ENCODE measurements at regions not wholly inside any gene's neighbourhood (a gene's known extent, or its start where the extent isn't known, plus 50 kb on each side); places are given as distances from the start of the nearest gene placed in this dataset.

- DNase-seq (ENCODE audit: low spot score): no peak
Measured at GRCh38 chr18:66150650-66151049, 399.8 kb downstream of the CDH7 start.

- DNase-seq (ENCODE audit: low spot score): no peak
Measured at GRCh38 chr18:66143029-66143428, 392.2 kb downstream of the CDH7 start.

- DNase-seq (ENCODE audit: low spot score): no peak
Measured at GRCh38 chr18:66141716-66142115, 390.9 kb downstream of the CDH7 start.

- no peak for DNase-seq (ENCODE audit: low spot score)
Measured at GRCh38 chr18:66138642-66139041, 387.8 kb downstream of the CDH7 start.

- no peak for DNase-seq (ENCODE audit: low spot score)
Measured at GRCh38 chr18:66136039-66136438, 385.2 kb downstream of the CDH7 start.

- no peak for DNase-seq (ENCODE audit: low spot score)
Measured at GRCh38 chr18:66129248-66129647, 378.4 kb downstream of the CDH7 start.

- DNase-seq (ENCODE audit: low spot score): no peak
Measured at GRCh38 chr18:66126266-66126665, 375.5 kb downstream of the CDH7 start.

GRCh38 chr18:66124394-66124793, 373.6 kb downstream of the CDH7 start:
- DNase-seq (ENCODE audit: low spot score): no peak

GRCh38 chr18:66119347-66119746, 368.5 kb downstream of the CDH7 start:
- no peak for DNase-seq (ENCODE audit: low spot score)

- DNase-seq (ENCODE audit: low spot score): no peak
Measured at GRCh38 chr18:66111018-66111417, 360.2 kb downstream of the CDH7 start.

GRCh38 chr18:66110607-66111006, 359.8 kb downstream of the CDH7 start:
- DNase-seq (ENCODE audit: low spot score): no peak

GRCh38 chr18:66109981-66110380, 359.2 kb downstream of the CDH7 start:
- DNase-seq (ENCODE audit: low spot score): no peak

- DNase-seq (ENCODE audit: low spot score): no peak
Measured at GRCh38 chr18:66107546-66107945, 356.7 kb downstream of the CDH7 start.

GRCh38 chr18:66105016-66105415, 354.2 kb downstream of the CDH7 start:
- no peak for DNase-seq (ENCODE audit: low spot score)

GRCh38 chr18:66103550-66103949, 352.7 kb downstream of the CDH7 start:
- DNase-seq (ENCODE audit: low spot score): no peak

- no peak for DNase-seq (ENCODE audit: low spot score)
Measured at GRCh38 chr18:66083078-66083477, 332.3 kb downstream of the CDH7 start.

GRCh38 chr18:66078925-66079800, 328.4 kb downstream of the CDH7 start:
- DNase-seq (ENCODE audit: low spot score): no peak

- no peak for DNase-seq (ENCODE audit: low spot score)
Measured at GRCh38 chr18:66077066-66077465, 326.3 kb downstream of the CDH7 start.

- DNase-seq (ENCODE audit: low spot score): no peak
Measured at GRCh38 chr18:66066191-66066590, 315.4 kb downstream of the CDH7 start.

GRCh38 chr18:66048406-66048805, 297.6 kb downstream of the CDH7 start:
- DNase-seq (ENCODE audit: low spot score): no peak

- DNase-seq (ENCODE audit: low spot score): no peak
Measured at GRCh38 chr18:66046032-66046602, 295.3 kb downstream of the CDH7 start.

GRCh38 chr18:66043009-66043408, 292.2 kb downstream of the CDH7 start:
- no peak for DNase-seq (ENCODE audit: low spot score)

- DNase-seq (ENCODE audit: low spot score): no peak
Measured at GRCh38 chr18:66013969-66014368, 263.2 kb downstream of the CDH7 start.
